UCSD-AML1 (cell line): ENCODE measurements at regions not wholly inside any gene's neighbourhood (a gene's known extent, or its start where the extent isn't known, plus 50 kb on each side); places are given as distances from the start of the nearest gene placed in this dataset.

Source experiments
- DNase-seq: peaks from one replicate; lab custom pipeline; 2025; ENCODE audit not compliant: unreplicated experiment; lab: John Stamatoyannopoulos, UW

DNA sequence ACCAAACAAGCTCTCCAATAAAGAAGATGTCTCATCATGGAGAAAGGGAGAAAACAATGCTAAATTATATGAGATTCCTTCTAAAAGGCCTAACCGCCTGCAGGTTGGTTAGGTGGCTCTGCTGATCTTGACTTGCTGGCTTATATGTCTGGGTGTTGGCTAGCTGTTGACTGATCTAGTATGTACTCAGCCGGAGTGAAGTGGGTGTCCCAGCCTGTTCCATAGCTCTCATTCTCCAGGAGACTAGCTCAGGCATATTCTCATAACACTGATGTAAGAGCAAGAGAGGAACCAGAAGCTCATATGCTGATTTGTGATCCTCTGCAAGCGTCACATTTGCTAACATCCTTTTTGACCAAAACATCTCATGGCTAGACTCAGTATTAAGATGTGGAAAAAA, 473.0 kb downstream of the BMP2 start:
- no peak for DNase-seq

DNA sequence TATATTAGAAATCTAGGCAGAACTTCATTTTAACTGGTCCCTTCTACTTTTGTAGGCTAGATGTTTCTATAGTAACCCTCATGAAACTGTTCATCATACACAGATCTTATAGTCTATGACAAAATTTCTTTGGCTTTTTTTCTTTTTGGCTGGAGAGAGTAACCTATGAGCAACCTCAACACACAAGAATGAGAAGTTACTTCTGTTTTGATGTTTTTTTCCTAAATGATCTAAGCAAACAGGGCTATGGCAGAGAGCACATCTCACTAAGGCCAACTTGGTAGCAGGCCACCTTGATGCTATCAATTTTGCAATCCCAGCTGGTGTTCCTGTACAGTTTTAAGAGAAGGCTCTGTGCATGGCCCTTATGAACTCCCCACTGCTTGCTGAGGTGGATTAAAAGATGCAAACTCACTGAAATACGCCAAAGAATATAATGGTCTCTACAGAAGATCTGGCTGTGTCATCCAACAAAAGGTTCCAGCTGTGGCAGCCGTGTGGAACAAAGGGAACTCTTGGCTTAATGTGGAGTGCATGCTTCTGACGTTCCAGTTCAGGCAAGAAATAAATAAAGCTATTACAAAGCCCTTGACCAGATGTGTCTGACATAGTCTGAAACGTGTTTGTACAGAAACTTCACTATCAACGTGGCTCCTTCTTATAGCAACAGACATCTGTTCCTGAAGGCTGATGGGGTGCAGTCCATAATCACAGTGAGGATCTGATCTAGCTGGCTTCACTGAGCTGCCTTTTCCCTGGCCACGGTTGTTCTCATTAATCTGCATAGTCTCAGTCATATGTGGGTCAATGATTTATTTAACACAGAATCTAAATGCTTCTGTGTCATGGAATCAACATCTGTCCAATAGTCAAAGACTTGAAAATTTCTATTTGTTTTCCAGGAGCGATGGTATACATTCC, 481.1 kb downstream of the BMP2 start:
- no peak for DNase-seq

- no peak for DNase-seq
Observed at GRCh38 chr20:7250337-7250736, 482.9 kb downstream of the BMP2 start.

DNA sequence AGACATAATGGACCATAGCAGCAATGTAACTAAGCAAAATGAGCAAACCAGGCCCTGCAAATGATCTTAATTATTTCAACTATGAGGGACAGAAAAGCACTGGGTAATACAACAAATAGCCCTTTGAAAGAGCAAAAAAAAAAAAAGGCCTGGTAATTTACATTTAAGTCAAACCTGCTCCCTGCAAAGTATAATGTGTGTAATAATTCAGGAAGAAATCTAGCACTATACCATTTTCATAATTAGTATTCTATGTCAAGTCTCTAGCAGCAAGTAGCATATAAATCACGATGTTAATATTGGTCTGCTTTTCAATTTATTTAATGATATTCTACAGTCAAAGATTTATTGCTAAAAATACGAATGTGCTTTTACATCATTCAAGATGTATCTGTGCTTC, 489.6 kb downstream of the BMP2 start:
- no peak for DNase-seq

- no peak for DNase-seq
Observed at GRCh38 chr20:7257692-7258466, 490.4 kb downstream of the BMP2 start.

DNA sequence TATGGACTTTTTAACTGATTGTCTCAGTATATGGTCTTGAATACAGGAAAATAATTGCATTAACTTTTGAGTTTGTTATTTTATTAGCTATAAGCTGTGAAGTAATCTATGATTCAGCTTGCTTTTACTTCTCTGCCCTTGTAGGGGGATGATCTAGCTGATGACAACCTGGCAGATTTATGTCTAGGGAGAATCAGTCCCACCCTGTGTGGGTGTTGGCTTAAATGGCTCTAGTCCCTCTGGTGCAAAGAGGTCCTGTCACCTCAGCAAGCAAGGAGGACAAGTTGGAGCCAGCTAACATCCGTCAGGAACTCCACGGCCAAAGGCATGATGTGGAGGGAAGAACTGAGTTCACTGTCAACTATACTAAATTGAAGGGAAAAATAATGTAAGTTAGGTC, 495.3 kb downstream of the BMP2 start:
- DNase-seq = no peak

DNA sequence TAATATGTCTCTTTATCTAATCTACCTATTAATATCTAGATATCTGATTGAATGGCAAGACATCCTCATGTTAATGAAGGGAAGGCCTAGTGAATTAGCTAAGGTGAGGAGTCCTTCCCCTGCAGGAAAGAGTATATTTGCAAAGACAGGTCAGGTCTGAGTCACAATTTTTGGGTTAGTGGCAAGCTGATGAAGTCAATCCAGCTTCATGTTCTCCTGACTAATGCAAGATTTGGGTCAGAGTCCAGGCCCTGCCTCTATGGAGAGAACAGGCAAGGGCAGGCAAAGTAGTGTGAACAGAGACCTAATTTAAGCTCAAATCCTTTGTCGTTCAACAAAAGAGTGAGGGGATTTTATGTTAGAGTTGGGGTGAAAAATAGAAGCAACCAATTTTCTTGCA, 496.7 kb downstream of the BMP2 start:
- no peak for DNase-seq

GRCh38 chr20:7269452-7269851, 502.0 kb downstream of the BMP2 start:
- DNase-seq = no peak

- no peak for DNase-seq
Observed at GRCh38 chr20:7272512-7272911, 505.0 kb downstream of the BMP2 start.

GRCh38 chr20:7274870-7275269, 507.4 kb downstream of the BMP2 start:
- DNase-seq = no peak

- DNase-seq = no peak
Observed at GRCh38 chr20:7275645-7276237, 508.3 kb downstream of the BMP2 start.

- peak; percentile 41 for DNase-seq
Observed at GRCh38 chr20:7285918-7286556, 518.6 kb downstream of the BMP2 start.

DNA sequence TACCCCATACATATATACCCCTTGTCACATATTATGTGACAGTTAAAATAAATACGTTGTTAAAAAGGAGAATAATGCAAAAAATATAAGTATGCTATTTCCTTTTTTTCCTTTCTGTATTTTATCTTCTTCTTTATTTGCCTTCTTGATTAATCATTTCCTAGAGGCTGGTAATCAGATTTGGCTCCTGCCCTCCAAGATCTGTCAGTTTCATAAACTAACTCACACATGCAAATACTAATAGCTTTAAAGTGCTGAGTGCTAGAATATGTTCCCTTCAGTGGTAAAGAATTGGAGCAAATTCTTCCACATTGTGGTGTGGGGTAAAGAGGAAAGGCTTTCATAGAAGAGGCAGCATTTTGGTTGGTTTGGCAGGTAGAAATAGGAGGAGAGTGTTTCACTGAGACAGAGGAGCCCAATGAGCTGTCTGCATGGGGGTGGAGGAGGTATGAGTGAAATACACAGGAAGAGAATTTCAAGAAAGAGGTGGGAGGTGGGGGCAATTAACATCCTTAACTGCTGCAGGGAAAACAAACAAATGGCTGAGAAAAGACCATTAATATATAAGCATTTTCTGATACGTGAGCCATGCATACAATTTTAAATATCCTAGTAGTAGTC, 523.9 kb downstream of the BMP2 start:
- no peak for DNase-seq

DNA sequence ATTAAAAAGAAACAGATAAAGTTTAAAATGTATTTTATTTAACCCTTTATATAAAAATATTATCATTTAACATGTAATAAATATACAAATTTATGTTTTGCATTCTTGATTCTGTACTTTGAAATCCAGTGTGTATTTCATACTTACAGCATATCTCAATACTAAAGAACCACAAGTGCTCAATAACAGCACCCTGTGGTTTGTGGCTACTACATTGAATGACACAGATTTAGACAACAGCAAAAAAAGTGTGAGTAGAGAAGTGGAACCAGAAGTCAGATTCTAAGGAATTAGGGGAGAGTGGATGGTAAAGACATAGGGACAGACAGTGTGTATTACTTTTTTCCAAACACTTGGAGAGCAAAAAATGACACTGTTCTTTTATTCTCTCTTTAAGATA, 524.5 kb downstream of the BMP2 start:
- no peak for DNase-seq

GRCh38 chr20:7294816-7295360, 527.4 kb downstream of the BMP2 start:
- no peak for DNase-seq

GRCh38 chr20:7301807-7302206, 534.3 kb downstream of the BMP2 start:
- no peak for DNase-seq

DNA sequence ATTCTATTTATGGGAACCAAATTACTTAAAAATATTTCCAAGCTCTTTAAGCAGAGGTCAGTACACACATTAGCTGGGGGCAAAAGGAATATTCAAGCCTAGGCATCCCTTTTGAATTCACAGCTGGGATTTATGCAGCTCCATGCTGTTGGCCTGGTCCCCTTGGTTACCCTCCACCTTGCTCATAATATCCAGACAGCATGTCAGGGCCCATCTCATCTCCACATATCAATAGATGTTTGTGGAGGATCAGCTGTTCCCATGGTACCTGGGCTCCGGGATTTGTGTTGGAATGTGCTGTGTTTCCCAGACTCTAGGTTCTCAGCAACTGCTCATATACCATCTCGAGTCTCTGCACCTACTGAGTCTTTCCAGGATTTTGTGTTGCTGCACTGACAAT, 534.8 kb downstream of the BMP2 start:
- DNase-seq = no peak

DNA sequence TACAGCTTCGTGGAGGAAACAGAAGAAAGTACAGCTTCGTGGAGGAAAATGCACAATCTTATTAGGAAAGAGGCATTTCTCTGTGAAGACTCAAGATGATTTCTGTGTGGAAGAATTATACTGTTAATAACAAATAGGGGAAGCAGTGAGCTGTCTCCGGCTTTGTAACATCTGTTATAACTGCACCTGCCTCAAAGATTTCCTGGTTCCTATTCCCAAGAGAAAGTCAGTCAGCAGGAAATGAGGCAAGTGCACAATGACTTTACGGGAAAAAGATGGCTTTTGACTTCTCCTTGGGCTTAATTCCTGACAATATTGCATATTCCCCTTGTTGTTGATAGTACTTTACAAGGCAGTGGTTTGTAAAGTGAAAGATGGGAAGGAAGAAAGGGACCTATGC, 538.5 kb downstream of the BMP2 start:
- DNase-seq = no peak

- no peak for DNase-seq
Observed at GRCh38 chr20:7308163-7308562, 540.7 kb downstream of the BMP2 start.

DNA sequence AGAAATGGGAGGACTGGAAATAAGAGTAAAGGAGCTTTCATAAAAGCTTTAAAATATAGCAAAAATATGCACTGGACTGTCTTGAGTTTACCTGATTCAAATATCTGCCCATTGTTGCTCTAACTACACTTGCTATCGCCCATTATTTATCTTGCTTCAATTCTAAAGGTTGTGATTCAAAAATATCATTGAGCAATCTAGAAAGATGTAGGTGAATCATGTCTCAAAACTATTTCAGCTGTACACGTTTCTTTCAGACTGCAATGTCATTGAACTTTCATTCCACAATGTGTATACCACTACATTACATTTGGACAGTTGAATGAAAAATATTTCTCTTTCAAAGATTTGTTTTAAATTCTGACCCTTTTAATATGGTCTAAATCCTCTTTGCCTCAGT, 545.6 kb downstream of the BMP2 start:
- no peak for DNase-seq

DNA sequence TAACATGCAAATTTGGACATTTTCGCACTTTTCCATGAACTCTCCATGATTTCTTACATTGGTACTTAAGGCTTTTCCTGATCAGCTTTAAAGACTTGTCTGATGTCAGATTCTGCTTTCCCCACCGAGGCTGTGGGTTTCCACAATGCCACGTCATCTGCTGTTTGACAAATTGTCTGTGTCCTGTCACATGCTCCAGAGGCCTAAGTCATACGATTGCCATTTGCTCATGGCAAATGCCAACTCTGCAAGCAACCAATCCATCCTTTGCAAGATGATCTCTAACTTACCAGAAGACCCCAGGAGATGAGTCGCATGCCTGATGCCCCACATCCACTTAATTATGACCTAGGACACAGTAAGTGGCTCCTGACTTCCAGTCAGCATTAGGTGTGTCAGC, 556.5 kb downstream of the BMP2 start:
- DNase-seq = no peak
